ENCODE measurements at regions not wholly inside any gene's neighbourhood (a gene's known extent, or its start where the extent isn't known, plus 50 kb on each side); places are given as distances from the start of the nearest gene placed in this dataset.

GRCh38 chr6:21850691-21851090 is 257.1 kb downstream of the SOX4 start:
- TF ChIP-seq, protein P1, sequence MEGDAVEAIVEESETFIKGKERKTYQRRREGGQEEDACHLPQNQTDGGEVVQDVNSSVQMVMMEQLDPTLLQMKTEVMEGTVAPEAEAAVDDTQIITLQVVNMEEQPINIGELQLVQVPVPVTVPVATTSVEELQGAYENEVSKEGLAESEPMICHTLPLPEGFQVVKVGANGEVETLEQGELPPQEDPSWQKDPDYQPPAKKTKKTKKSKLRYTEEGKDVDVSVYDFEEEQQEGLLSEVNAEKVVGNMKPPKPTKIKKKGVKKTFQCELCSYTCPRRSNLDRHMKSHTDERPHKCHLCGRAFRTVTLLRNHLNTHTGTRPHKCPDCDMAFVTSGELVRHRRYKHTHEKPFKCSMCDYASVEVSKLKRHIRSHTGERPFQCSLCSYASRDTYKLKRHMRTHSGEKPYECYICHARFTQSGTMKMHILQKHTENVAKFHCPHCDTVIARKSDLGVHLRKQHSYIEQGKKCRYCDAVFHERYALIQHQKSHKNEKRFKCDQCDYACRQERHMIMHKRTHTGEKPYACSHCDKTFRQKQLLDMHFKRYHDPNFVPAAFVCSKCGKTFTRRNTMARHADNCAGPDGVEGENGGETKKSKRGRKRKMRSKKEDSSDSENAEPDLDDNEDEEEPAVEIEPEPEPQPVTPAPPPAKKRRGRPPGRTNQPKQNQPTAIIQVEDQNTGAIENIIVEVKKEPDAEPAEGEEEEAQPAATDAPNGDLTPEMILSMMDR (IDR thresholded peaks at IDR 0.05; ENCODE audit: insufficient read depth, low read length, missing control alignments) = no peak
- POLR2A ChIA-PET = no interaction called here
- H3K4me3 ChIP-seq (ENCODE audit: low read depth, low read length) = no peak overlapping the region
- no peak for DNase-seq (ENCODE audit: low read depth, low spot score)
- CTCF ChIA-PET = no interaction called here

DNA sequence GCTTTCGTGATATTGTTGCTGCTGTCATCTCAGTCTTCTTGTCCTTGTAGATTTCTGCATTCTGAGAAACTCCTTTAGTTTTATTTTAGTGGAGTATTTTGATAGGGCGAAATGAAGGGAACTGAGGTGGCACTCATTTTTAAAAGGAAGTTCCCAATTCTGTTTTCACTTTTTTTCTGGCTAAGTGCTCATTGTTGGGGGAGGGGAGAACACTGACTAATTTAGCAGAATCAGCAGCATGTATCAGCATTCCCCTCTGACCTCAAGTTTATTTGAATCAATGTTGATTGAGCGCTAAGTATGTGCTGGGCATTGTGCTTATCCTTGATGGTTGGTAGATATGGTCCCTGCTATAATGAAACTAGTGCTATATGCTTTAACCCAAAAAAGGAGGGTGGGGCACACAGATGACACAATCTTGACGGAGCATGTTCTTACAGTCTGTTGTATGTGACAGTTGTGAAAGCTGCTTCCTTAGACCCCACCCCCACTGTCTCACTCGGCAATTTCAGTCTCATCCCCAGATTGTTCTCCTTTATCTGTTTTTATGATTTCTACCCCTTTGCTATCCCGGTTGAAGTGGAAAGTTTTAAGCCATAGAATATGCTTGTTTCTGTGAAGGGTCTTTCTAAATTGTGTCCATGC is 262.4 kb downstream of the SOX4 start:
- CTCF ChIA-PET = no interaction called here

GRCh38 chr6:21856456-21856825 is 262.9 kb downstream of the SOX4 start:
- CTCF ChIA-PET = interaction anchor here (0.6 kb wide), 1 partner anchor 88 kb away, joined by 3 read pairs; no protein-coding TSS in a partner anchor
- H3K4me3 ChIP-seq (ENCODE audit: low read depth, low read length) = no peak overlapping the region
- POLR2A ChIA-PET = no interaction called here
- TF ChIP-seq, protein P1 (IDR thresholded peaks at IDR 0.05; ENCODE audit: insufficient read depth, low read length, missing control alignments) = no peak
- DNase-seq (ENCODE audit: low read depth, low spot score) = peak; percentile 44

More for the DNA sequence above, 262.4 kb downstream of the SOX4 start:
- TF ChIP-seq, protein P1 (IDR thresholded peaks at IDR 0.05; ENCODE audit: insufficient read depth, low read length, missing control alignments) = no peak
- no peak for DNase-seq (ENCODE audit: low read depth, low spot score)
- H3K4me3 ChIP-seq (ENCODE audit: low read depth, low read length) = no peak overlapping the region
- POLR2A ChIA-PET = no interaction called here

DNA sequence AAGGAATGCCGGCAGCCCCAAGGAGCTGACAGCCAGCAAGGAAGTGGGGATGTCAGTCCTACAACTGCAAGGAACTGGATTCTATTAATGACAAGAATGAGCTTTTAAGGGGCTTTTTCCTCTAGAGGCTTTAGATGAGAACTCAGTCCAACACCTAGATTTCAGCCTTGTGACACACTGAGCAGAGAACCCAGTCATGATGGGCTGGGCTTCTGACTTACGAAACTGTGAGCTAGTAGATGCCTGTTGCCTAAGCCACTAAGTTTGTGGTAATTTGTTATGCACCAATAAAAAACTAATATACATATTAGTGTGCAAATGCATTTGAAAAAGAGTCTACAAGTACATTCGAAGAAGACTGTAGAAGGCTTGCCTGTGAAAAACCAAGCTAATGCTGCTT is 263.3 kb downstream of the SOX4 start:
- TF ChIP-seq, protein P1 (IDR thresholded peaks at IDR 0.05; ENCODE audit: insufficient read depth, low read length, missing control alignments) = no peak
- POLR2A ChIA-PET = no interaction called here
- CTCF ChIA-PET = interaction anchor here (0.6 kb wide), 1 partner anchor 89 kb away, joined by 3 read pairs; no protein-coding TSS in a partner anchor
- DNase-seq (ENCODE audit: low read depth, low spot score) = no peak
- no peak overlapping the region for H3K4me3 ChIP-seq (ENCODE audit: low read depth, low read length)

DNA sequence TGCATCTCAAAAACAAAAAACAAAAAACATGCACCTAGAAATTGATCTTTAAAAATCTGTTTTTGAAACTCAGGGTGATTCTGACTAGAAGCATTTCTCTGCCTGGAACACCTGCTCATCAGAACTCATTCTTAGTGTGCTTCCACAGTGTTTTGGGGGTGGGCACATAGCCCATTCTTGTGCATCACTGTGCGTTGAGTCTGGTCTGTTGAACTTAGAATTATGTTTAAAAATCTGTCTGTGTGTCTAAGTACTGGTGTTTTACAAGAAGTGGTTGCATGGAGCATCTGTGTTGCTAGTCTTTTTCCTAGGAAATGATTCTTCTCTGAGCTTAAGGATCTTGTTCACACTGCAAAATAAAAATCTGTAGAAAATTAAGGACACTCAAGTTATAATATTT is 264.5 kb downstream of the SOX4 start:
- TF ChIP-seq, protein P1 (IDR thresholded peaks at IDR 0.05; ENCODE audit: insufficient read depth, low read length, missing control alignments) = no peak
- CTCF ChIA-PET = no interaction called here
- DNase-seq (ENCODE audit: low read depth, low spot score) = no peak
- POLR2A ChIA-PET = no interaction called here
- no peak overlapping the region for H3K4me3 ChIP-seq (ENCODE audit: low read depth, low read length)

- TF ChIP-seq, protein P1 (IDR thresholded peaks at IDR 0.05; ENCODE audit: insufficient read depth, low read length, missing control alignments) = no peak
- ChIA-PET CTCF (no interaction called here), POLR2A (no interaction called here)
- H3K4me3 ChIP-seq (ENCODE audit: low read depth, low read length) = no peak overlapping the region
- no peak for DNase-seq (ENCODE audit: low read depth, low spot score)
Measured at GRCh38 chr6:21859193-21859735, 265.7 kb downstream of the SOX4 start.

Data from AG04449 (cell line).